Activated CD8-positive, alpha-beta memory T cell treated with anti-CD3 and anti-CD28 coated beads, Interleukin-2, amount 50 U/mL, for 4 hours (primary cell): ENCODE measurements at regions not wholly inside any gene's neighbourhood (a gene's known extent, or its start where the extent isn't known, plus 50 kb on each side); places are given as distances from the start of the nearest gene placed in this dataset.
"Not testable (repeated sequence)": the region's sequence is repeated elsewhere in the genome, so short reads cannot be mapped to it uniquely, and the experiment has no call there.

Experiments used
- DNase-seq: peaks from one replicate; pipeline ENCODE4 v3.0.0-alpha.2; 2020

- DNase-seq, result not testable (repeated sequence)
Measured at GRCh38 chr1:121117622-121118479, 66.3 kb downstream of the FAM72B start.
